ENCODE measurements at regions not wholly inside any gene's neighbourhood (a gene's known extent, or its start where the extent isn't known, plus 50 kb on each side); places are given as distances from the start of the nearest gene placed in this dataset.

DNA sequence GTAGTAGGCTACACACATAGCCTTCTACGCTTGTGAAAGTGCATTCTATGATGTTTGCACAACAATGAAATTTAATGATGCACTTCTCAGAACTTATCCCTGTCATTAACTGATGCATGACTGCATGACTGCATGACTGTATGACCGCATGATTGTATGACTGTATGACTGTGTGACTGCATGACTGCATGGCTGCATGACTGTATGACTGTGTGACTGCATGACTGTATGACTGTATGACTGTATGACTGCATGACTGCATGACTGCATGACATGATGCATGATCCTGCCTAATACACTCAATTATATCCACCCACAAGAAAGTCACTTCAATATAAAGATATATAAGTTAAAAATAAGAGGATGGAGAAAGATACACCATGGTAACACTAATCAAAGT is 365.4 kb upstream of the FSIP2 start:
- no peaks in the 10 kb centered on the region for H3K9me3 ChIP-seq
- no peak for FAIRE-seq

DNA sequence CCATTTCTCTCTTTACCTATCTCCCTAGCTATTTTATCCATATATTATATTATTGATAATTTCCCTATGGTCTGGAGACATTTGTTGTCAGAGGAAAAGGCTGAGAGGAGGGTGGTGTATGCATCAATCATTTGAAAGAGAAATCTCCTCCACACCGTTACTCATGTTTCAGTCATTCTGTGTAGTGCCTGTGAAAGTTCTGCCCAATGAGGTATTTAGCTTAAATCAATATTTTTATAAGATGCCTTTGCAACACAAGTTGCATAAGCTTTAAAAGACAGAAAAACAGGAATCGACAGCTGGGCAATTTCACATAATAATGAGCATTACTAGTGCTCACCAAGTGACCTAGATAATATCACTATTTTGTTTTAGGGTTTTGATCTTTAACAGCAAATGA is 363.7 kb upstream of the FSIP2 start:
- H3K9me3 ChIP-seq: no peaks in the 10 kb centered on the region
- ChIA-PET CTCF (no interaction called here), POLR2A (no interaction called here)
- no peak for FAIRE-seq
- ATAC-seq: no peak
- H3K4me1 ChIP-seq: no peaks in the 10 kb centered on the region
- H3K27ac ChIP-seq: no peak overlapping the region
- DNase-seq (ENCODE audit: low read depth in 1 of 2, low spot score in 1 of 2): no peak
- no peak overlapping the region for H3K4me2 ChIP-seq
- TF ChIP-seq PHF8 (IDR thresholded peaks at IDR 0.05; ENCODE audit: borderline replicate concordance, low read depth) (no peak), RARB (CRISPR knock-in tag; IDR thresholded peaks at IDR 0.05) (no peak), JUN (IDR thresholded peaks at IDR 0.05) (no peak), SMC3 (IDR thresholded peaks at IDR 0.05) (no peak), KDM1A (IDR thresholded peaks at IDR 0.05; ENCODE audit: low read depth) (no peak), RCOR1 (IDR thresholded peaks at IDR 0.05; ENCODE audit: low read depth, low read length) (no peak), NFE2L2 (conservative IDR thresholded peaks at IDR 0.05; ENCODE audit: low read length) (no peak), HEYL (CRISPR knock-in tag; IDR thresholded peaks at IDR 0.05) (no peak), ESRRA (IDR thresholded peaks at IDR 0.05; ENCODE audit: borderline replicate concordance, low read length) (no peak), ZNF302 (CRISPR knock-in tag; IDR thresholded peaks at IDR 0.05) (no peak), NR3C1 (IDR thresholded peaks at IDR 0.05) (no peak), JUNB (IDR thresholded peaks at IDR 0.05) (no peak), RAD21 (conservative IDR thresholded peaks at IDR 0.05 in 1 of 2, IDR thresholded peaks at IDR 0.05 in 1 of 2) (no peak), POLR2A (IDR thresholded peaks at IDR 0.05; ENCODE audit: low read length) (no peak)
- TF ChIP-seq, protein P1, sequence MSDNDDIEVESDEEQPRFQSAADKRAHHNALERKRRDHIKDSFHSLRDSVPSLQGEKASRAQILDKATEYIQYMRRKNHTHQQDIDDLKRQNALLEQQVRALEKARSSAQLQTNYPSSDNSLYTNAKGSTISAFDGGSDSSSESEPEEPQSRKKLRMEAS (IDR thresholded peaks at IDR 0.05): no peak
- TF ChIP-seq, protein P2, sequence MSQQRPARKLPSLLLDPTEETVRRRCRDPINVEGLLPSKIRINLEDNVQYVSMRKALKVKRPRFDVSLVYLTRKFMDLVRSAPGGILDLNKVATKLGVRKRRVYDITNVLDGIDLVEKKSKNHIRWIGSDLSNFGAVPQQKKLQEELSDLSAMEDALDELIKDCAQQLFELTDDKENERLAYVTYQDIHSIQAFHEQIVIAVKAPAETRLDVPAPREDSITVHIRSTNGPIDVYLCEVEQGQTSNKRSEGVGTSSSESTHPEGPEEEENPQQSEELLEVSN (IDR thresholded peaks at IDR 0.05; ENCODE audit: borderline replicate concordance, low read depth): no peak
- TF ChIP-seq, protein P3, sequence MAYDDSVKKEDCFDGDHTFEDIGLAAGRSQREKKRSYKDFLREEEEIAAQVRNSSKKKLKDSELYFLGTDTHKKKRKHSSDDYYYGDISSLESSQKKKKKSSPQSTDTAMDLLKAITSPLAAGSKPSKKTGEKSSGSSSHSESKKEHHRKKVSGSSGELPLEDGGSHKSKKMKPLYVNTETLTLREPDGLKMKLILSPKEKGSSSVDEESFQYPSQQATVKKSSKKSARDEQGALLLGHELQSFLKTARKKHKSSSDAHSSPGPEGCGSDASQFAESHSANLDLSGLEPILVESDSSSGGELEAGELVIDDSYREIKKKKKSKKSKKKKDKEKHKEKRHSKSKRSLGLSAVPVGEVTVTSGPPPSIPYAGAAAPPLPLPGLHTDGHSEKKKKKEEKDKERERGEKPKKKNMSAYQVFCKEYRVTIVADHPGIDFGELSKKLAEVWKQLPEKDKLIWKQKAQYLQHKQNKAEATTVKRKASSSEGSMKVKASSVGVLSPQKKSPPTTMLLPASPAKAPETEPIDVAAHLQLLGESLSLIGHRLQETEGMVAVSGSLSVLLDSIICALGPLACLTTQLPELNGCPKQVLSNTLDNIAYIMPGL (CRISPR knock-in tag; IDR thresholded peaks at IDR 0.05; ENCODE audit: borderline replicate concordance): no peak
- H3K4me3 ChIP-seq: no peak overlapping the region
- WGBS (ENCODE audit: missing lambda C conversion rate): 11% methylated on average over 2 of the region's 2 CpGs

More for the DNA sequence above, 365.4 kb upstream of the FSIP2 start:
- H3K4me1 ChIP-seq: no peaks in the 10 kb centered on the region
- DNase-seq (ENCODE audit: low read depth in 1 of 2, low spot score in 1 of 2) (no peak), ATAC-seq (no peak)
- WGBS (ENCODE audit: missing lambda C conversion rate): 51% methylated on average over 2 of the region's 2 CpGs
- TF ChIP-seq, protein P4, sequence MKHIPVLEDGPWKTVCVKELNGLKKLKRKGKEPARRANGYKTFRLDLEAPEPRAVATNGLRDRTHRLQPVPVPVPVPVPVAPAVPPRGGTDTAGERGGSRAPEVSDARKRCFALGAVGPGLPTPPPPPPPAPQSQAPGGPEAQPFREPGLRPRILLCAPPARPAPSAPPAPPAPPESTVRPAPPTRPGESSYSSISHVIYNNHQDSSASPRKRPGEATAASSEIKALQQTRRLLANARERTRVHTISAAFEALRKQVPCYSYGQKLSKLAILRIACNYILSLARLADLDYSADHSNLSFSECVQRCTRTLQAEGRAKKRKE (CRISPR knock-in tag; IDR thresholded peaks at IDR 0.05; ENCODE audit: low read depth): no peak
- no peak for TF ChIP-seq HOXA7 (CRISPR knock-in tag; IDR thresholded peaks at IDR 0.05)
- TF ChIP-seq, protein P5, sequence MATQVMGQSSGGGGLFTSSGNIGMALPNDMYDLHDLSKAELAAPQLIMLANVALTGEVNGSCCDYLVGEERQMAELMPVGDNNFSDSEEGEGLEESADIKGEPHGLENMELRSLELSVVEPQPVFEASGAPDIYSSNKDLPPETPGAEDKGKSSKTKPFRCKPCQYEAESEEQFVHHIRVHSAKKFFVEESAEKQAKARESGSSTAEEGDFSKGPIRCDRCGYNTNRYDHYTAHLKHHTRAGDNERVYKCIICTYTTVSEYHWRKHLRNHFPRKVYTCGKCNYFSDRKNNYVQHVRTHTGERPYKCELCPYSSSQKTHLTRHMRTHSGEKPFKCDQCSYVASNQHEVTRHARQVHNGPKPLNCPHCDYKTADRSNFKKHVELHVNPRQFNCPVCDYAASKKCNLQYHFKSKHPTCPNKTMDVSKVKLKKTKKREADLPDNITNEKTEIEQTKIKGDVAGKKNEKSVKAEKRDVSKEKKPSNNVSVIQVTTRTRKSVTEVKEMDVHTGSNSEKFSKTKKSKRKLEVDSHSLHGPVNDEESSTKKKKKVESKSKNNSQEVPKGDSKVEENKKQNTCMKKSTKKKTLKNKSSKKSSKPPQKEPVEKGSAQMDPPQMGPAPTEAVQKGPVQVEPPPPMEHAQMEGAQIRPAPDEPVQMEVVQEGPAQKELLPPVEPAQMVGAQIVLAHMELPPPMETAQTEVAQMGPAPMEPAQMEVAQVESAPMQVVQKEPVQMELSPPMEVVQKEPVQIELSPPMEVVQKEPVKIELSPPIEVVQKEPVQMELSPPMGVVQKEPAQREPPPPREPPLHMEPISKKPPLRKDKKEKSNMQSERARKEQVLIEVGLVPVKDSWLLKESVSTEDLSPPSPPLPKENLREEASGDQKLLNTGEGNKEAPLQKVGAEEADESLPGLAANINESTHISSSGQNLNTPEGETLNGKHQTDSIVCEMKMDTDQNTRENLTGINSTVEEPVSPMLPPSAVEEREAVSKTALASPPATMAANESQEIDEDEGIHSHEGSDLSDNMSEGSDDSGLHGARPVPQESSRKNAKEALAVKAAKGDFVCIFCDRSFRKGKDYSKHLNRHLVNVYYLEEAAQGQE (IDR thresholded peaks at IDR 0.05): no peak
- TF ChIP-seq KDM1A (IDR thresholded peaks at IDR 0.05; ENCODE audit: low read depth): no peak
- TF ChIP-seq RFX5 (IDR thresholded peaks at IDR 0.05): no peak
- no peak for TF ChIP-seq CBX8 (IDR thresholded peaks at IDR 0.05)
- TF ChIP-seq MYC (IDR thresholded peaks at IDR 0.05; ENCODE audit: borderline replicate concordance, low read length): no peak
- no peak for TF ChIP-seq HDAC2 (IDR thresholded peaks at IDR 0.05)
- TF ChIP-seq JUN (IDR thresholded peaks at IDR 0.05): no peak
- TF ChIP-seq NR3C1 (IDR thresholded peaks at IDR 0.05): no peak
- TF ChIP-seq, protein P6, sequence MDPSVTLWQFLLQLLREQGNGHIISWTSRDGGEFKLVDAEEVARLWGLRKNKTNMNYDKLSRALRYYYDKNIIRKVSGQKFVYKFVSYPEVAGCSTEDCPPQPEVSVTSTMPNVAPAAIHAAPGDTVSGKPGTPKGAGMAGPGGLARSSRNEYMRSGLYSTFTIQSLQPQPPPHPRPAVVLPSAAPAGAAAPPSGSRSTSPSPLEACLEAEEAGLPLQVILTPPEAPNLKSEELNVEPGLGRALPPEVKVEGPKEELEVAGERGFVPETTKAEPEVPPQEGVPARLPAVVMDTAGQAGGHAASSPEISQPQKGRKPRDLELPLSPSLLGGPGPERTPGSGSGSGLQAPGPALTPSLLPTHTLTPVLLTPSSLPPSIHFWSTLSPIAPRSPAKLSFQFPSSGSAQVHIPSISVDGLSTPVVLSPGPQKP (IDR thresholded peaks at IDR 0.05; ENCODE audit: low read depth, low read length): no peak
- TF ChIP-seq NPAS2 (CRISPR knock-in tag; IDR thresholded peaks at IDR 0.05; ENCODE audit: borderline replicate concordance): no peak
- no peak for TF ChIP-seq TFCP2L1 (CRISPR knock-in tag; IDR thresholded peaks at IDR 0.05)
- H3K4me3 ChIP-seq: no peak overlapping the region
- ChIA-PET POLR2A (no interaction called here), CTCF (no interaction called here)
- H3K4me2 ChIP-seq: no peak overlapping the region
- no peak overlapping the region for H3K27ac ChIP-seq

Measured in A549 (cell line).